ENCODE measurements at regions not wholly inside any gene's neighbourhood (a gene's known extent, or its start where the extent isn't known, plus 50 kb on each side); places are given as distances from the start of the nearest gene placed in this dataset.

- no peak for DNase-seq
- Histone ChIP-seq H3K27ac (no peak overlapping the region), H3K4me1 (no peaks in the 10 kb centered on the region), H3K36me3 (no peaks in the 10 kb centered on the region), H3K4me3 (no peak overlapping the region), H3K9me3 (no peaks in the 10 kb centered on the region), H3K27me3 (no peaks in the 10 kb centered on the region)
- intact Hi-C loops (cut with DNase I; ENCODE audit: low total_unique reads), result no loop called here
- TF ChIP-seq CTCF (IDR thresholded peaks at IDR 0.05) (no peak), POLR2A (IDR thresholded peaks at IDR 0.05) (no peak)
These were observed 193.6 kb downstream of the UACA start for GRCh38 chr15:70569714-70570231.

GRCh38 chr15:70569091-70569713 lies 194.2 kb downstream of the UACA start:
- Histone ChIP-seq H3K27me3 (no peaks in the 10 kb centered on the region), H3K9me3 (no peaks in the 10 kb centered on the region), H3K36me3 (no peaks in the 10 kb centered on the region), H3K4me3 (no peak overlapping the region), H3K4me1 (no peaks in the 10 kb centered on the region), H3K27ac (no peak overlapping the region)
- peak in 1 of 2 donors; percentile 18 for DNase-seq
- intact Hi-C loops (cut with DNase I; ENCODE audit: low total_unique reads), result no loop called here
- TF ChIP-seq CTCF (IDR thresholded peaks at IDR 0.05) (peak; percentile 20 to 40 (median 24)), POLR2A (IDR thresholded peaks at IDR 0.05) (no peak)

DNA sequence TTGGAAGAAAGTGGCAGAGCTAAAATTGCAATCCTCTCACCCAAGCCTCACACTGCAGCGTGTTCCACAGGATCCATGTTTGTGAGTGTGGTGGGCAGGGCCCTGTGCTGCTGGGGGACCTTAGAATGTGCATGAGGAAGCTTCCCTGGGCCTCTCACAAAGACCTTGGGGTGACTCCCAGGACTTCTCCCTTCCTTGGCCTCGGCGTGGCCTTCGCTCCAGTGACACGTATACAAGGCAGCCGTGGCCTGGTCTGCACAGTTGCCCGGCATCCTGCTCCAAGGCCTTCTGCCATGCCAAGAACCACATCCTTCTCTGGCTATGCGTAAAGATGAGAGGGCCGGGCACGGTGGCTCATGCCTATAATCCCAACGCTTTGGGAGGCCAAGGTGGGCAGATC lies 196.4 kb downstream of the UACA start:
- intact Hi-C loops (cut with DNase I; ENCODE audit: low total_unique reads), result no loop called here
- no peaks in the 10 kb centered on the region for H3K4me1 ChIP-seq
- no peak overlapping the region for H3K27ac ChIP-seq
- H3K4me3 ChIP-seq, result no peak overlapping the region
- no peaks in the 10 kb centered on the region for H3K36me3 ChIP-seq
- no peaks in the 10 kb centered on the region for H3K9me3 ChIP-seq
- no peak for DNase-seq
- no peak for TF ChIP-seq POLR2A (IDR thresholded peaks at IDR 0.05)
- no peak for TF ChIP-seq CTCF (IDR thresholded peaks at IDR 0.05)
- no peaks in the 10 kb centered on the region for H3K27me3 ChIP-seq

GRCh38 chr15:70566047-70566835 lies 197.1 kb downstream of the UACA start:
- no peaks in the 10 kb centered on the region for H3K36me3 ChIP-seq
- H3K27ac ChIP-seq, result no peak overlapping the region
- no peaks in the 10 kb centered on the region for H3K27me3 ChIP-seq
- H3K9me3 ChIP-seq, result no peaks in the 10 kb centered on the region
- TF ChIP-seq CTCF (IDR thresholded peaks at IDR 0.05) (no peak), POLR2A (IDR thresholded peaks at IDR 0.05) (no peak)
- intact Hi-C loops (cut with DNase I; ENCODE audit: low total_unique reads), result no loop called here
- H3K4me3 ChIP-seq, result no peak overlapping the region
- DNase-seq, result no peak
- H3K4me1 ChIP-seq, result no peaks in the 10 kb centered on the region

DNA sequence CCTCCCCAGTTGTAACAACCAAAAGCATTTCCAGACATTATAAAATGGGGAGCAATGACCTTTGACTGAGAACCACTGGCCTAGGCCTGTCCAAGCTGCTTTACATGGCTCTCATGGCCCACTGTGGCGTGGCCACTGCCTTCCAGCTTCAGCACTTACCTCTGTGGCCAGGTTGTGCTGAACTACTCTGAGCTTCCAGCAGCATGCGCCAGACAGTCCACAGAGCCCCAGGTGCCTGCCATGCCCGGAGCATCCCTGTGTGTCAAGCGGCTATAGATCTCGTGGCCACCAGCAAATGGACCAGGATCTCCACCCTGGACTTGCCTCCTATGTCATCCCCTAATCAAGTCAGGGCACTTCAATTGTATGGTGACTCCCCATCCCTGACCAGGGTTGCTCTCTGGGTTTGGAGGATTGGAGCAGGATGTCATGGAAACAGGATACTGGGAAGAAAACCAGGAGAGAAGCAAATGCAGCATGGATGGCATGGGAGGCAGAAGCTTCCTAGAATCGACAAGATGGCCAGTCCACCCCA lies 199.7 kb downstream of the UACA start:
- Histone ChIP-seq H3K27ac (no peak overlapping the region), H3K27me3 (no peaks in the 10 kb centered on the region), H3K4me1 (no peaks in the 10 kb centered on the region), H3K9me3 (no peaks in the 10 kb centered on the region), H3K4me3 (no peak overlapping the region), H3K36me3 (no peaks in the 10 kb centered on the region)
- intact Hi-C loops (cut with DNase I; ENCODE audit: low total_unique reads), result no loop called here
- DNase-seq, result no peak
- TF ChIP-seq POLR2A (IDR thresholded peaks at IDR 0.05), result no peak
- no peak for TF ChIP-seq CTCF (IDR thresholded peaks at IDR 0.05)
